Astrocyte (in vitro differentiated cells and primary cell): ENCODE measurements at regions not wholly inside any gene's neighbourhood (a gene's known extent, or its start where the extent isn't known, plus 50 kb on each side); places are given as distances from the start of the nearest gene placed in this dataset.

Source experiments
- EZH2 ChIP-seq: IDR thresholded peaks from 2 replicates; pipeline ENCODE4 v1.6.1; 2012; ENCODE audit warnings: mild to moderate bottlenecking, low read length, inconsistent platforms; ENCODE audit not compliant: insufficient read depth
- TF ChIP-seq, protein P1 (sequence below): IDR thresholded peaks from 2 replicates; pipeline ENCODE4 v1.5.1; 2011; ENCODE audit warnings: low read depth, mild to moderate bottlenecking, inconsistent platforms, low read length, moderate library complexity; ENCODE audit not compliant: insufficient read depth

DNA sequence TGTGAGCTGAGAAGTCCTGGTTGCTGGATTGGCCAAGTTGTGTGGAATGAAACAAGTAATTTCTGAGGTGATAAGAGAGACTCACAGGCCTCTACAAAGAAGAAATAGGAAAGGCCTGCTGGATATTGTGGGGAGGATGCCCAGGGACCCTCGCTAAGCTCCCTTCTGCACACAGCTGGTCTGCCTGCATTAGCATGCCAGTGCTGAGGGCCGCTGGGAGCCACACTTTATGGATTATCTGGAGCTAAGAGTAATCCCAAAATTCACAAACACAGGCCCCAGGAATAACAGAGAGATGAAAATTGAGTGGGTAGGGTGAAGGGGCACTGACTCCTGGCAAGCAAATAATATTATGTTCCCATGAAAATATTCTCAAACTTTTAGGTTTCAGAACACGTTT, 114.9 kb upstream of the SIX3 start:
- TF ChIP-seq, protein P1, sequence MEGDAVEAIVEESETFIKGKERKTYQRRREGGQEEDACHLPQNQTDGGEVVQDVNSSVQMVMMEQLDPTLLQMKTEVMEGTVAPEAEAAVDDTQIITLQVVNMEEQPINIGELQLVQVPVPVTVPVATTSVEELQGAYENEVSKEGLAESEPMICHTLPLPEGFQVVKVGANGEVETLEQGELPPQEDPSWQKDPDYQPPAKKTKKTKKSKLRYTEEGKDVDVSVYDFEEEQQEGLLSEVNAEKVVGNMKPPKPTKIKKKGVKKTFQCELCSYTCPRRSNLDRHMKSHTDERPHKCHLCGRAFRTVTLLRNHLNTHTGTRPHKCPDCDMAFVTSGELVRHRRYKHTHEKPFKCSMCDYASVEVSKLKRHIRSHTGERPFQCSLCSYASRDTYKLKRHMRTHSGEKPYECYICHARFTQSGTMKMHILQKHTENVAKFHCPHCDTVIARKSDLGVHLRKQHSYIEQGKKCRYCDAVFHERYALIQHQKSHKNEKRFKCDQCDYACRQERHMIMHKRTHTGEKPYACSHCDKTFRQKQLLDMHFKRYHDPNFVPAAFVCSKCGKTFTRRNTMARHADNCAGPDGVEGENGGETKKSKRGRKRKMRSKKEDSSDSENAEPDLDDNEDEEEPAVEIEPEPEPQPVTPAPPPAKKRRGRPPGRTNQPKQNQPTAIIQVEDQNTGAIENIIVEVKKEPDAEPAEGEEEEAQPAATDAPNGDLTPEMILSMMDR, result no peak
- no peak for TF ChIP-seq EZH2
